ENCODE measurements at regions not wholly inside any gene's neighbourhood (a gene's known extent, or its start where the extent isn't known, plus 50 kb on each side); places are given as distances from the start of the nearest gene placed in this dataset.

GRCh38 chr10:33496096-33496495 lies 161.6 kb upstream of the NRP1 start:
- TF ChIP-seq, protein P1, sequence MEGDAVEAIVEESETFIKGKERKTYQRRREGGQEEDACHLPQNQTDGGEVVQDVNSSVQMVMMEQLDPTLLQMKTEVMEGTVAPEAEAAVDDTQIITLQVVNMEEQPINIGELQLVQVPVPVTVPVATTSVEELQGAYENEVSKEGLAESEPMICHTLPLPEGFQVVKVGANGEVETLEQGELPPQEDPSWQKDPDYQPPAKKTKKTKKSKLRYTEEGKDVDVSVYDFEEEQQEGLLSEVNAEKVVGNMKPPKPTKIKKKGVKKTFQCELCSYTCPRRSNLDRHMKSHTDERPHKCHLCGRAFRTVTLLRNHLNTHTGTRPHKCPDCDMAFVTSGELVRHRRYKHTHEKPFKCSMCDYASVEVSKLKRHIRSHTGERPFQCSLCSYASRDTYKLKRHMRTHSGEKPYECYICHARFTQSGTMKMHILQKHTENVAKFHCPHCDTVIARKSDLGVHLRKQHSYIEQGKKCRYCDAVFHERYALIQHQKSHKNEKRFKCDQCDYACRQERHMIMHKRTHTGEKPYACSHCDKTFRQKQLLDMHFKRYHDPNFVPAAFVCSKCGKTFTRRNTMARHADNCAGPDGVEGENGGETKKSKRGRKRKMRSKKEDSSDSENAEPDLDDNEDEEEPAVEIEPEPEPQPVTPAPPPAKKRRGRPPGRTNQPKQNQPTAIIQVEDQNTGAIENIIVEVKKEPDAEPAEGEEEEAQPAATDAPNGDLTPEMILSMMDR (IDR thresholded peaks at IDR 0.05), result no peak
- no peak for TF ChIP-seq POLR2A (IDR thresholded peaks at IDR 0.05)
